Upper lobe of left lung (tissue), 4 donors: ENCODE measurements at regions not wholly inside any gene's neighbourhood (a gene's known extent, or its start where the extent isn't known, plus 50 kb on each side); places are given as distances from the start of the nearest gene placed in this dataset.

Source experiments
- EP300 ChIP-seq, 4 donors: sonication (generic); formaldehyde crosslinking; IDR thresholded peaks; one replicate each; pipeline ENCODE4 v1.5.1; 2017; ENCODE audit warnings: antibody characterized with exemption in 4 of 4, control low read depth in 2 of 4
- POLR2AphosphoS5 ChIP-seq, 2 donors: sonication (generic); formaldehyde crosslinking; IDR thresholded peaks; one replicate each; pipeline ENCODE4 v1.5.1; 2017; ENCODE audit warnings: antibody characterized with exemption in 2 of 2
- TF ChIP-seq, protein P1 (sequence below), 6 experiments: fragments of 450-650 bp in 4 of 6; fragments of 200-600 bp in 2 of 6; sonication (generic) in 2 of 6; IDR thresholded peaks; one replicate each; pipeline ENCODE4 v1.5.1; 2016 to 2019; ENCODE audit warnings: antibody characterized with exemption in 6 of 6

DNA sequence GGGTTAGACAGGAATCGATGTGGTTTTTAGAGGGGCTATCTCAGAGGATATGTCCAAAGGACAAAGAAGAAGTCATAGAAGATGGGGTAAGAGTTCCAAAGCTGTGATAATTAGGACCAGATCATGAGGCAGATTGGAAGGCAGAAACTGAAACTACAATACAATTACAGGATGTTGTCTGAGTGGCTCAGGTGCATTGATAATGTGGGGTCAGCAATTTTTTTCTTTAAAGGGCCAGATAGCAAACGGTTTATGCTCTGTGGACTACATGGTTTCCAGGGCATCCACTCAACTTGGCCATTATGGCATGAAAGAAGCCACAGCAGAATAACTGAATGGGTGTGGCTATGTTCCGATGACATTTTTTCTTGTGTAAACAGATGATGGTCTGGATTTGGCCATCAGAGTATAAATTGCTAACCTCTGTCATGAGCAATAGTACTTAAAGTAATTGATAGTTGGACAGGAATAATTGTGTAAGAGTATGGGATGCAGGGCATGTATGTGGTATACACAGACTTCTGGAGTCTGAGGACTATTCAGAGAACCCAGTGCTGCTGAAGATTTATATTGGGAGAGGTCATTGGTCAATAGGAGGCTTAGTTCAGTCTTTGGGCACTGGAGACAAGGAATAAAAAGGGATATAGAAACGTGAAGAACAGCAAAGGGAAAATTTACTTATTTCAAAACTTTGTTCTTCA lies 198.4 kb upstream of the ADGRL4 start:
- TF ChIP-seq EP300 (IDR thresholded peaks at IDR 0.05): no peak
- no peak for TF ChIP-seq POLR2AphosphoS5 (IDR thresholded peaks at IDR 0.05)
- TF ChIP-seq, protein P1, sequence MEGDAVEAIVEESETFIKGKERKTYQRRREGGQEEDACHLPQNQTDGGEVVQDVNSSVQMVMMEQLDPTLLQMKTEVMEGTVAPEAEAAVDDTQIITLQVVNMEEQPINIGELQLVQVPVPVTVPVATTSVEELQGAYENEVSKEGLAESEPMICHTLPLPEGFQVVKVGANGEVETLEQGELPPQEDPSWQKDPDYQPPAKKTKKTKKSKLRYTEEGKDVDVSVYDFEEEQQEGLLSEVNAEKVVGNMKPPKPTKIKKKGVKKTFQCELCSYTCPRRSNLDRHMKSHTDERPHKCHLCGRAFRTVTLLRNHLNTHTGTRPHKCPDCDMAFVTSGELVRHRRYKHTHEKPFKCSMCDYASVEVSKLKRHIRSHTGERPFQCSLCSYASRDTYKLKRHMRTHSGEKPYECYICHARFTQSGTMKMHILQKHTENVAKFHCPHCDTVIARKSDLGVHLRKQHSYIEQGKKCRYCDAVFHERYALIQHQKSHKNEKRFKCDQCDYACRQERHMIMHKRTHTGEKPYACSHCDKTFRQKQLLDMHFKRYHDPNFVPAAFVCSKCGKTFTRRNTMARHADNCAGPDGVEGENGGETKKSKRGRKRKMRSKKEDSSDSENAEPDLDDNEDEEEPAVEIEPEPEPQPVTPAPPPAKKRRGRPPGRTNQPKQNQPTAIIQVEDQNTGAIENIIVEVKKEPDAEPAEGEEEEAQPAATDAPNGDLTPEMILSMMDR (IDR thresholded peaks at IDR 0.05): no peak
